IPS DF 6.9 (cell line): ENCODE measurements at regions not wholly inside any gene's neighbourhood (a gene's known extent, or its start where the extent isn't known, plus 50 kb on each side); places are given as distances from the start of the nearest gene placed in this dataset.

Source experiments
- DNase-seq: peaks from one replicate; pipeline ENCODE4 v3.0.0-alpha.2; 2013; ENCODE audit warnings: low read depth, low spot score
- H3K27ac ChIP-seq: one replicate; pipeline ENCODE4 v1.5.1; 2013; ENCODE audit warnings: low read length, control low read depth
- H3K27me3 ChIP-seq: 2 replicates; pipeline ENCODE4 v1.6.1; 2013; ENCODE audit warnings: mild to moderate bottlenecking, low read length; ENCODE audit not compliant: control insufficient read depth, insufficient read depth
- H3K36me3 ChIP-seq: 2 replicates; pipeline ENCODE4 v1.6.1; 2013; ENCODE audit warnings: low read length; ENCODE audit not compliant: control insufficient read depth, insufficient read depth
- H3K4me1 ChIP-seq: 2 replicates; pipeline ENCODE4 v1.6.1; 2013; ENCODE audit warnings: low read length; ENCODE audit not compliant: control insufficient read depth, insufficient read depth
- H3K4me3 ChIP-seq: 2 replicates; pipeline ENCODE4 v1.5.1; 2013; ENCODE audit warnings: mild to moderate bottlenecking, low read length
- H3K9me3 ChIP-seq: 2 replicates; pipeline ENCODE4 v1.6.1; 2013; ENCODE audit warnings: low read length, inconsistent platforms; ENCODE audit not compliant: control insufficient read depth, insufficient read depth
- WGBS: extraction: QIAGEN DNeasy Blood & Tissue Kit; methylation state at CpG from one replicate; pipeline ENCODE4 v1.1.7; 2013; ENCODE audit warnings: mixed read lengths, missing lambda C conversion rate; ENCODE audit not compliant: insufficient read length, insufficient coverage; 5-methylcytosine and 5-hydroxymethylcytosine counted together

DNA sequence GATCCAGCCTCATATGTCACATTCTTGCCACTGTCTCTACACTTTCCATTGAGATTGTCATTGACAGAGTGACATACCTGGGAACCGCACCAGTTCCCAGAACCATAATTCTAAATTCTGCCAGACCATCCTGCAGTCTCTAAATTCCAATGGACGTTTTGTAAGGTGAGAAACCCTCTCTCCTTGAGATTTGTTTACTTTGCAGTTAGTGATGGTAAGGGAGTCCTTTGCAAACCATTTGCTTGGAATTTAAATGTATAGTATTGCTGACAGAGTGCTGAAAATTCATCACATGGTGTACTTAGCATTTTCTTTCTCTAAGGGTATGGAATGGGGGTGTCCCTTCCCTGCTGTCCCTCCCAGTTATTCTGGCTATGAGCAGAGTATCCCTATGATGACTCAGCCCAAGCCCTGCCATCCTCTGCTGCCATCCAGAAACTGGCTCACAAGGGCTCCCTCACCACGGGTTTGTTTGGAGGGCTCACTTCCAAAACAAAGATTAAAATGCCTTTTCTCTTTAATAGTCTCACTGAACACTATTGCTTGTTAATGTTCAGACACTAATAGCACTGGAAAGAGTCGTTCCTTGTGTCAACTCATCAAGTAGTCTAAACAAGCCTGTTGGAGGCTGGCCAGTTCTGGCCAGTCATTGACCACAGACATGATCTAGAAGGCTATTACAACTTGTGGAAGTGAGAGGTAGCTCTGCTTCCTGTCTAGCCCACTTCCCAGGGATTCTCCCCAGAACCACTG is 129.0 kb upstream of the HMGA2 start:
- Histone ChIP-seq H3K9me3 (no peaks in the 10 kb centered on the region), H3K36me3 (no peaks in the 10 kb centered on the region), H3K27me3 (no peaks in the 10 kb centered on the region), H3K4me1 (0 out of 2 replicates have a peak, but pooled peaks cover 1% of the 10 kb centered on the region), H3K4me3 (no peak overlapping the region), H3K27ac (no peak overlapping the region)
- no CpG with 5 or more reads among the region's 4 CpGs for WGBS
- no peak for DNase-seq

DNA sequence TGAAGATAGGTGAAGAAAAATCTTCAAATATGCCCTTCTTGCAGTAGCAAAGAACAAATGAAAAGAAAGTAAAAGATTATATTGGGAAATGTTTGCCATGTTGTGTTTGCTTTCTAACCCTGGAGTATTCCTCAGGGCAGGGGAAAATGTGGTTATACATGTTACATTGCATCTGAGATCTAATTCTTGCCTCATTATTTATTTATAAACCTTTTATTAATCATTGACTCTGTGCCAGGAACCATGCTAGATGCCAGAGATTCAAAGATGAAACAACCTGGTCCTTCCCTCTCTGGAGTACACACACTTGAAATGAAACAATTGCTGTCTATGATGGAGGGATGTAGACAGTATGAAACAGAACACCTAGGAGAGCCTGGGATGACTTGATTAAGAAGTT is 128.1 kb upstream of the HMGA2 start:
- H3K36me3 ChIP-seq = no peaks in the 10 kb centered on the region
- H3K27ac ChIP-seq = no peak overlapping the region
- 0 out of 2 replicates have a peak, but pooled peaks cover 1% of the 10 kb centered on the region for H3K4me1 ChIP-seq
- H3K27me3 ChIP-seq = no peaks in the 10 kb centered on the region
- no peak for DNase-seq
- no peak overlapping the region for H3K4me3 ChIP-seq
- no peaks in the 10 kb centered on the region for H3K9me3 ChIP-seq

DNA sequence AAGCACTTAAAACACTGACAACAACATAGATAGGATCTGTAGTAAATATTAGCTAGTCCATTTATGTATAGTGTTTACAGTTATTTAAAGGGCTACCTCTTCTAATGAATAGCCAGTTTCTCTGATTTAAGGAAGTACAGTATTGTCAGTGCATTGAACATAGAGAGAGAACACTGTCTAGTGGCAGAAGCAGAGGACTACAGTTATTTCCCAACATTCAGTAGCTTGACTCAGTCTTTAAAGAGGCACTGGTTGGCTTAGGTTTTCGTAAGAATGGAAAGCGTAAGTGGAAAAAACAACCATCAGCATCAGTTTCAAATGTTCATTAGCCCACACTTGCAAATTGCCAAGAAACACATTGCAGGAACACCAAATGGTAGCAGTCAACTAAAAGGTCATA is 125.0 kb upstream of the HMGA2 start:
- no CpG with 5 or more reads among the region's 2 CpGs for WGBS
- no peaks in the 10 kb centered on the region for H3K36me3 ChIP-seq
- 0 out of 2 replicates have a peak, but pooled peaks cover 1% of the 10 kb centered on the region for H3K4me1 ChIP-seq
- H3K4me3 ChIP-seq = no peak overlapping the region
- H3K27me3 ChIP-seq = no peaks in the 10 kb centered on the region
- H3K27ac ChIP-seq = no peak overlapping the region
- DNase-seq = no peak
- H3K9me3 ChIP-seq = no peaks in the 10 kb centered on the region

DNA sequence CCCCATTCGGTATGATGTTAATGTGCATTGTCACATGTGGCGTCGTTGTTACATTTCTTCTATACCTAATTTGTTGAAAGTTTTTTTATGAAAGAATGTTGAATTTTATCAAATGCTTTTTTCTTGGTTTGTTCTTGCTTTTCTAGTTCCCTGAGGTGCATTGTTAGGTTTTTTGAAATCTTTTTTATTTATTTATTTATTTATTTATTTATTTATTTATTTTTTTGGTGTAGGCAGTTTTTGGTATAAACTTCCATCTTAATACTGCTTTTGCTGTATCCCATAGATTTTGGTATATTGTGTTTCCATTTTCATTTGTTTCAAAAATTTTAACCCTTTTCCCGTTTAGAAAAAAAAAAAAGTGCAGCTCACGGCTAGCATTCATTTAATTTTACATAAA is 121.1 kb upstream of the HMGA2 start:
- Histone ChIP-seq H3K27me3 (no peaks in the 10 kb centered on the region), H3K4me3 (no peak overlapping the region), H3K9me3 (no peaks in the 10 kb centered on the region), H3K36me3 (no peaks in the 10 kb centered on the region), H3K27ac (no peak overlapping the region), H3K4me1 (no peaks in the 10 kb centered on the region)
- WGBS = no CpG with 5 or more reads among the region's 5 CpGs
- no peak for DNase-seq

DNA sequence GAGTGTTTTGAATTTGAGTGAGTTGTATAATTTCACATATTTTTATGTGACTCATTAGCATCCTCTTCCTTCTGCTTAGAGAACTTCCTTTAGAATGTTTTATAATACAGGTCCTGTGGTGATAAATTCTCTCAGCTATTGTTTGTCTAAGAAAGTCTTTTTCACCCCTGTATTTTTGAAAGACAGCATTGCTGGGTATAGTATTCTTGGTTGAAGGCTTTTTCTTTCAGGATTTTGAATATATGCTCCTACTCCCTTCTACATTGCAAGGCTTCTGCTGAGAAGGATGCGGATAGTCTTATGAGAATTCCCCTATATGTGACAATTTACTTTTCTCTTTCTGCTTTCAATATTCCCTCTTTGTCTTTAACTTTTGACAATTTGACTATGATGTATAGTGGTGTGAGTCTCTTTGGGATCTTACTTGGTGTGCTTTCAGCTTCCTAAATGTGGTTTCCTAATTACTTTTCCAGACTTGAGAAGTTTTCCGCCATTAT is 118.9 kb upstream of the HMGA2 start:
- no peaks in the 10 kb centered on the region for H3K36me3 ChIP-seq
- no peaks in the 10 kb centered on the region for H3K27me3 ChIP-seq
- no peaks in the 10 kb centered on the region for H3K4me1 ChIP-seq
- no CpG with 5 or more reads among the region's 2 CpGs for WGBS
- no peak overlapping the region for H3K27ac ChIP-seq
- H3K4me3 ChIP-seq = no peak overlapping the region
- H3K9me3 ChIP-seq = no peaks in the 10 kb centered on the region
- DNase-seq = no peak

DNA sequence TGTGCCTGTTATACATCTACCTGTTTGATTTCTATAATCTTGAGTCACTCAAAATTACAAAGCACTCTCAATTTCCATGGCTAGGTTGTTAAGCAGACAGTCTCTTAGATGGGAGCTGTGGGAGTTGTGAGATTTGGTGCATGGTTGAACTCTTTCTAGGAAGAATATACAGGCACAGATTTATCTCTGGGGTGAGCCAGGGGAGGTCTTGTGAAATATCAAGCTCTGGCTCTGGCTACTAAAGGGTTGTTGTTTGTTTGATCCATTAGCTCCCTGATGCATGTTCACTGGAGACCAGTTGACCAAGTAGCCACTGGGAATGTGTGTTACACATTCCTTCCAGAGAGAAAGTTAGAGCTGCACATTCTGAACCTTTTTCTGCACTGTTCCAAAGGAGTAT is 117.2 kb upstream of the HMGA2 start:
- no peak for DNase-seq
- Histone ChIP-seq H3K27ac (no peak overlapping the region), H3K4me1 (no peaks in the 10 kb centered on the region), H3K4me3 (no peak overlapping the region), H3K9me3 (no peaks in the 10 kb centered on the region), H3K27me3 (no peaks in the 10 kb centered on the region), H3K36me3 (no peaks in the 10 kb centered on the region)

DNA sequence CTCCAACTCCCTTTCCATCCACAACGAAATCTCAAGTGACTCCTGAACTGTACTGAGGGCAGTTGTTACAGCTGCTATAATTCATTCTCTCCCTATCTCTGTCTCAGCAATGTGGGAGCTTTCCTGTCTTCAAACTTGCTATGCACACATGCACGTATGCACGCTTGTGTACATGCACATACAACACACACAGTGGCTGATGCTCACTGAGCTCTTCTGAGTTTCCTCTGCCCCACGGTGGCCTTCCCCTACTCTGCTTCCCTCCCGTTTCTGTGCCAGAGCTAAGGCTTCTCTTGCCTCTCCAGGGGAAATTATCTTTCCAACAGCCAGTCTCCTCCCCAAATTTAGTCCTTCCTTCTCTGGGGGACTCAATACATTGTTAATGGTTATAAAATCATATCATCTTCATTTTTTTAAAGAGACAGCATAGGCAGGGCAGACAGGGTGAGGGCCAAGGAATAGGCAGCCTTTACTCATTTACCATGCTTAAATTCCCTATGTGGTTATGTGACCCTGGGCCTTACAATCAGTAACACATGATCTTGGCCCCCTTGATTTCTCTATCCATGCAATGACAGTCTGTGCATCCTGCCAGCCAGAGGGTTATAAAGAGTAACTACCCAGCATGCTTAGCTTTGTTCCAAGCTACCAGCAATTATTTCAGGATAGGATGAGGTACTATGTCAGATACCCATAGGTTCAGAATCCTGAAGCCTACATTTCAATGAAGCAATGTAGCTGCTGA is 111.9 kb upstream of the HMGA2 start:
- DNase-seq = no peak
- Histone ChIP-seq H3K27ac (no peak overlapping the region), H3K27me3 (no peaks in the 10 kb centered on the region), H3K36me3 (no peaks in the 10 kb centered on the region), H3K4me3 (no peak overlapping the region), H3K9me3 (no peaks in the 10 kb centered on the region), H3K4me1 (no peaks in the 10 kb centered on the region)
- no CpG with 5 or more reads among the region's 5 CpGs for WGBS

DNA sequence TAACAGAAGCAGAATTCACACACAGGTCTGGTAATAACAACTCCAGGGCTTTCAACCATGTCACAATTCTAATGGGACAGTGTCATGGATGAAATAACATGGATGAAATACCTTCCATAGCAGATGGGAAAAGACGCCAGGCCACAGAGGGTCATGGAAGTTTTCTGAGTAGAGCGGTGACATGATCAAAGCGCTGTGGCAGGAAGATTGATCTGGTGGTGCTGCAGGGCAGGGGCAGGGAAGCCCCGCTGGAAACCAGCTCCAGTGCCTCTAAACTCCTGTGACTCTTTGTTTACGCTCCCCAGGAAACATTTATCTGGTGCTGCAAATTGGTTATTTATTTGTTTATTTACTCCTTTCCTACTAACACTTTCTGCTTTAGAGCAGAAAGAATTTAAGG is 108.3 kb upstream of the HMGA2 start:
- DNase-seq = no peak
- Histone ChIP-seq H3K27ac (no peak overlapping the region), H3K27me3 (no peaks in the 10 kb centered on the region), H3K9me3 (no peaks in the 10 kb centered on the region), H3K4me1 (no peaks in the 10 kb centered on the region; the same call in 1 of the 2 replicates), H3K36me3 (no peaks in the 10 kb centered on the region), H3K4me3 (no peak overlapping the region)
- WGBS = no CpG with 5 or more reads among the region's 5 CpGs

DNA sequence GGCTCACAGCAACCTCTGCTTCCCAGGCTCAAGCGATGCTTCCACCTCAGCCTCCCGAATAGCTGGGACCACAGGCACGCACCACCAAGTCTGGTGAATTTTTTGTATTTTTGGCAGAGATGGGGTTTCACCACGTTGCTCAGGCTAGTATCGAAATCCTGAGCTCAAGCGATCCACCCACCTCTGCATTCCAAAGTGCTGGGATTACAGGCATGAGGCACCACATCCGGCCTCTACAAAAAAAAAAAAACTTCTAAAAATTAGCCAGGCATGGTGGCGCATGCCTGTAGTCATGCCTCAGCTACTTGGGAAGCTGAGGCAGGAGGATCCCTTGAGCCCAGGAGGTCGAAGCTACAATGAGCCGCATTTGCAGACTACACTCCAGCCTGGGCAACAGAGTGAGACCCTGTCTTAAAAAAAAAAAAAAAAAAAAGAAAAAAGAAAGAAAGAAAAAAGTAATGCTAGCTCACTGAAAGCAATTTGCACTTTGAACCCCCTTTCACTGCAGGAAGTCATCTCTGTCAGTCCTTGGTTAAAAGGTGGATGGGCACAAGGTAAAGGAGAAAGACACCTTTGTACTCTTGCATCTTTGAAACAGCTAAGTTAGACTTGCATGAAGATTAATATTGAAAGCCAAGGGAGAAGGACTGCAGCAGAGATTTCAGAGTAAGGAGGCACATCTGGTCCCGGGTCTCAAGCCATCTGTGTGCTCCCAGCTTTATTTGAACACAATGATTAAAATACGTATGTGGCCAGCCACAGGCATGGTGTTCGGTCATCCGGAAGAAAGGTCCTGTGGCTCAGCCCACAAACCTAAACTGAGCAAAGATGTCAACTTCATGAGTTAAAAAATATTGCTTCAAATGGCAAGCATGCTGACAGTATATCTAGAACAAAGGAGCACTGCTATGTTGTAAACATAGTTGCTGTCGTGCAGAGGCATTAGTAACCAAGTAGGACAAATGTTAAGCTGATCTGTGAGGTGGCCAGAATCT is 103.8 kb upstream of the HMGA2 start:
- Histone ChIP-seq H3K27ac (no peak overlapping the region), H3K36me3 (no peaks in the 10 kb centered on the region), H3K27me3 (no peaks in the 10 kb centered on the region), H3K9me3 (no peaks in the 10 kb centered on the region), H3K4me3 (no peak overlapping the region), H3K4me1 (no peaks in the 10 kb centered on the region; the same call in 1 of the 2 replicates)
- no CpG with 5 or more reads among the region's 15 CpGs for WGBS
- no peak for DNase-seq

DNA sequence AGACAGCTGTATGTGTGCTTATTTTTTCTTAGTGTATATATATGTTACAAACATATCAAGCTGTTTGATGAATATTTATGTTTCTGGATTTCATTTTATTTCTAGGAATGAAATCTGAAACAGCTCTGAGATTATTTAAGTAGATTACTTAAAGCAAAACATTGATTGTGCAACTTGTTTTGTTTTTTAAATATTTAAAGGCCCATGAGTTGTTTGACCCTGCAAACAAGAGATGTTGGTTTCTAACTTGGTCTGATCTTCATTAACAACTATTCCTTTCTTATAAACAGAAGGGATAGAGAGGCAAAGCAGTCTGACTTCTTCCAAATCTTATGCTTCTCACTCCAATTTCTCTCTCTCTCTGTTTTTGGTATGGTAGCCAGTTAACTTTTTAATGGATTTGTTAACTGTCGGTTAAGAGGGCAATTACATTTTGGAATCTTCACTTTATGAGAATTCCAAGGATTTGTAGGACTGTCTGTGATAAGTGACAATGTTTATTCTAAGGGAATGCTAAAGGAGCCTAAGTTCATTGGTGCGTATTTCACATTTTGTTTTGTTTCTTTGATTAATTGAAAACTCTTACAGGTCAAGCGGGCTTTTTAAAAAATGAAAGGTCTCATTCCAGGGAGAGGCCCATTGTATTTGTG is 102.6 kb upstream of the HMGA2 start:
- Histone ChIP-seq H3K4me1 (no peaks in the 10 kb centered on the region; the same call in 1 of the 2 replicates), H3K9me3 (no peaks in the 10 kb centered on the region), H3K27ac (no peak overlapping the region), H3K4me3 (no peak overlapping the region), H3K27me3 (no peaks in the 10 kb centered on the region), H3K36me3 (no peaks in the 10 kb centered on the region)
- DNase-seq = no peak
- no CpG with 5 or more reads among the region's 3 CpGs for WGBS
